Astrocyte (in vitro differentiated cells and primary cell): ENCODE measurements at regions not wholly inside any gene's neighbourhood (a gene's known extent, or its start where the extent isn't known, plus 50 kb on each side); places are given as distances from the start of the nearest gene placed in this dataset.
A peak's percentile ranks its signal among the peaks of the same experiment; 100 is the strongest.

Experiments used
- DNase-seq: peaks from one replicate; pipeline ENCODE4 v3.0.0-alpha.2; 2010; ENCODE audit warnings: low read depth
- FAIRE-seq: peaks from 2 replicates; lab custom pipeline; 2011; peaks lifted over from hg19 to GRCh38; lab: Jason Lieb, UNC
- H2AFZ ChIP-seq: 2 replicates; pipeline ENCODE4 v1.6.0; 2012; ENCODE audit warnings: low read depth, low read length, inconsistent platforms
- H3K27ac ChIP-seq: 2 replicates; pipeline ENCODE4 v1.5.1; 2011; ENCODE audit warnings: low read depth, low read length, inconsistent platforms
- H3K27me3 ChIP-seq: 2 replicates; pipeline ENCODE4 v1.6.0; 2011; ENCODE audit warnings: low read length, inconsistent platforms; ENCODE audit not compliant: insufficient read depth
- H3K36me3 ChIP-seq: 2 replicates; pipeline ENCODE4 v1.5.1; 2011; ENCODE audit warnings: low read length, inconsistent platforms; ENCODE audit not compliant: insufficient read depth
- H3K4me1 ChIP-seq: 2 replicates; pipeline ENCODE4 v1.5.1; 2011; ENCODE audit warnings: low read length, inconsistent platforms; ENCODE audit not compliant: insufficient read depth
- H3K4me2 ChIP-seq: 2 replicates; pipeline ENCODE4 v1.6.0; 2012; ENCODE audit warnings: low read length, inconsistent platforms
- H3K4me3 ChIP-seq: 2 replicates; pipeline ENCODE4 v1.5.1; 2011; ENCODE audit warnings: low read depth, mild to moderate bottlenecking, low read length, inconsistent platforms; ENCODE audit not compliant: insufficient read depth
- H3K79me2 ChIP-seq: 2 replicates; pipeline ENCODE4 v1.6.0; 2012; ENCODE audit warnings: mild to moderate bottlenecking, low read length, inconsistent platforms; ENCODE audit not compliant: insufficient read depth
- H3K9ac ChIP-seq: 2 replicates; pipeline ENCODE4 v1.6.0; 2012; ENCODE audit warnings: mild to moderate bottlenecking, low read length, inconsistent platforms
- H3K9me3 ChIP-seq: 2 replicates; pipeline ENCODE4 v1.5.1; 2012; ENCODE audit warnings: low read depth, mild to moderate bottlenecking, low read length, inconsistent platforms; ENCODE audit not compliant: insufficient read depth
- H4K20me1 ChIP-seq: 2 replicates; pipeline ENCODE4 v1.6.0; 2012; ENCODE audit warnings: low read length, inconsistent platforms; ENCODE audit not compliant: insufficient read depth
- H3K27ac Mint-ChIP-seq: one replicate; pipeline ENCODE4 v1.8.0; 2021; ENCODE audit warnings: mild to moderate bottlenecking, mixed read lengths; ENCODE audit not compliant: unreplicated experiment
- H3K27me3 Mint-ChIP-seq: one replicate; pipeline ENCODE4 v1.8.0; 2021; ENCODE audit warnings: low read depth, mixed read lengths; ENCODE audit not compliant: unreplicated experiment
- H3K36me3 Mint-ChIP-seq: one replicate; pipeline ENCODE4 v1.8.0; 2021; ENCODE audit warnings: low read depth, mixed read lengths; ENCODE audit not compliant: unreplicated experiment
- H3K4me1 Mint-ChIP-seq: one replicate; pipeline ENCODE4 v1.8.0; 2021; ENCODE audit warnings: low read depth, mixed read lengths; ENCODE audit not compliant: unreplicated experiment
- H3K4me3 Mint-ChIP-seq: one replicate; pipeline ENCODE4 v1.8.0; 2021; ENCODE audit warnings: mild to moderate bottlenecking, moderate library complexity, mixed read lengths; ENCODE audit not compliant: unreplicated experiment
- H3K9me3 Mint-ChIP-seq: one replicate; pipeline ENCODE4 v1.8.0; 2021; ENCODE audit warnings: mild to moderate bottlenecking, mixed read lengths; ENCODE audit not compliant: unreplicated experiment
- CTCF ChIP-seq: IDR thresholded peaks from 2 replicates; pipeline ENCODE4 v1.5.1; 2011; ENCODE audit warnings: low read depth, mild to moderate bottlenecking, inconsistent platforms, low read length, moderate library complexity; ENCODE audit not compliant: insufficient read depth
- EZH2 ChIP-seq: IDR thresholded peaks from 2 replicates; pipeline ENCODE4 v1.6.1; 2012; ENCODE audit warnings: mild to moderate bottlenecking, low read length, inconsistent platforms; ENCODE audit not compliant: insufficient read depth

DNA sequence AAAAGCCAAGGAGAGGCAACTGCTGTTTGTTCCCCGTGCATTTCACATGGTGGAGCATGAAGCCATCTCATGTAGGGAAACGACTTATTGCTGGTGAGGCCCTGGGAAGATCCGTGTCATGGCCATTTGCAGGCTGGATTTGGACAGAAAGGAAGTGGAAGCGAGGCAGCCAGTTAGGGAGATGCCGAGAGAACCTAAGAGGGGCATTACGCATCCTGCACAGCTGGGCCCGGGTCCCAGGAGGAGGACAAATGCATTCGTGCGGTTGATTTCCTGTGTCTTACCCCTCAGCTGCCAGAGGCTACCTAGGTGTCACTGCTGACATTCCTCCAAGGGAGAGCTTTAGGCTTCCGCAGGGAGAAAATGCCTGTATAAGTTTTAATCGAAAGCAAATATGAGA, 316.2 kb upstream of the CDYL start:
- Histone ChIP-seq H3K36me3 (no peaks in the 10 kb centered on the region), H3K27ac (no peak overlapping the region), H3K27me3 (no peaks in the 10 kb centered on the region), H2AFZ (peak overlapping the region; percentile 48), H3K4me1 (peaks cover 17% of the 10 kb centered on the region), H4K20me1 (no peaks in the 10 kb centered on the region), H3K9me3 (no peaks in the 10 kb centered on the region), H3K79me2 (no peaks in the 10 kb centered on the region), H3K4me3 (no peak overlapping the region), H3K9ac (peak overlapping the region; percentile 22), H3K4me2 (no peak overlapping the region)
- H3K4me1 Mint-ChIP-seq = peaks cover 11% of the 10 kb centered on the region
- H3K4me3 Mint-ChIP-seq = no peak overlapping the region
- TF ChIP-seq EZH2 = no peak
- H3K27me3 Mint-ChIP-seq = no peaks in the 10 kb centered on the region
- H3K27ac Mint-ChIP-seq = no peak overlapping the region
- peaks cover 10% of the 10 kb centered on the region for H3K9me3 Mint-ChIP-seq
- no peak for DNase-seq
- no peak for FAIRE-seq
- no peaks in the 10 kb centered on the region for H3K36me3 Mint-ChIP-seq

- Histone ChIP-seq H3K4me2 (no peak overlapping the region), H2AFZ (peak overlapping the region; percentile 39), H3K36me3 (no peaks in the 10 kb centered on the region), H3K27me3 (no peaks in the 10 kb centered on the region), H3K4me1 (peaks cover 17% of the 10 kb centered on the region), H4K20me1 (no peaks in the 10 kb centered on the region), H3K9ac (no peak overlapping the region), H3K79me2 (no peaks in the 10 kb centered on the region), H3K4me3 (no peak overlapping the region), H3K27ac (peak overlapping the region; percentile 17), H3K9me3 (no peaks in the 10 kb centered on the region)
- Mint-ChIP-seq H3K9me3 (peaks cover 11% of the 10 kb centered on the region), H3K4me3 (no peak overlapping the region), H3K27me3 (no peaks in the 10 kb centered on the region), H3K36me3 (no peaks in the 10 kb centered on the region), H3K27ac (no peak overlapping the region), H3K4me1 (peaks cover 11% of the 10 kb centered on the region)
- TF ChIP-seq EZH2 (no peak), CTCF (no peak)
- peak; percentile 89 for DNase-seq
- FAIRE-seq = peak; percentile 73
These were observed 317.2 kb upstream of the CDYL start for GRCh38 chr6:4459032-4459431.

GRCh38 chr6:4451718-4452117, 316.3 kb upstream of the ECI2 start:
- no peak overlapping the region for H3K9ac ChIP-seq
- no peak overlapping the region for H3K27ac ChIP-seq
- H3K4me3 Mint-ChIP-seq = no peak overlapping the region
- H3K4me3 ChIP-seq = no peak overlapping the region
- H3K4me2 ChIP-seq = no peak overlapping the region
- H3K4me1 ChIP-seq = no peaks in the 10 kb centered on the region
- no peaks in the 10 kb centered on the region for H3K27me3 Mint-ChIP-seq
- H3K4me1 Mint-ChIP-seq = peaks cover 10% of the 10 kb centered on the region
- H3K27me3 ChIP-seq = no peaks in the 10 kb centered on the region
- DNase-seq (no peak), FAIRE-seq (no peak)
- no peak overlapping the region for H2AFZ ChIP-seq
- no peak for TF ChIP-seq CTCF
- TF ChIP-seq EZH2 = no peak
- no peak overlapping the region for H3K27ac Mint-ChIP-seq
- H3K36me3 Mint-ChIP-seq = no peaks in the 10 kb centered on the region
- H3K9me3 Mint-ChIP-seq = peaks cover 18% of the 10 kb centered on the region
- no peaks in the 10 kb centered on the region for H3K36me3 ChIP-seq
- no peaks in the 10 kb centered on the region for H3K9me3 ChIP-seq
- H3K79me2 ChIP-seq = no peaks in the 10 kb centered on the region
- H4K20me1 ChIP-seq = no peaks in the 10 kb centered on the region
